ENCODE measurements at regions not wholly inside any gene's neighbourhood (a gene's known extent, or its start where the extent isn't known, plus 50 kb on each side); places are given as distances from the start of the nearest gene placed in this dataset.

DNA sequence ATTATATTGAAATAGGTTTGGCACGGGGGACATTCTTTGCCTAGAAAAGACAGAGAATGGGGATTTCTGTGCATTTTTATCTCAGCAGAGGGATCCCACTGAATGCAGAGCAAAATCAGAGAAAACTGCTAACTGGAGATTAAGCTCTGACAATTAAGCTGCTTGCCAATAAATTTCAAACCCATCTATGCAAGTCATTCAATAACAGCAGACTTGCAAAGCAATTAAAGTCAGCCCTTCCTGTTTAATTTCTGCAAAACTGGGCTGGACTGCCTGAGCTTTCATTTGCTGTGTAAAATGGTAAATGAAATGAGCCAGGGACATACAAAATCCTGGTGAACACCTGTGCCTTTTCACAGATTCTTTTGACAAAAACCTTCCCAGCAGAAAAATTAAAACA lies 1273.9 kb upstream of the CNTN5 start:
- TF ChIP-seq, protein P1, sequence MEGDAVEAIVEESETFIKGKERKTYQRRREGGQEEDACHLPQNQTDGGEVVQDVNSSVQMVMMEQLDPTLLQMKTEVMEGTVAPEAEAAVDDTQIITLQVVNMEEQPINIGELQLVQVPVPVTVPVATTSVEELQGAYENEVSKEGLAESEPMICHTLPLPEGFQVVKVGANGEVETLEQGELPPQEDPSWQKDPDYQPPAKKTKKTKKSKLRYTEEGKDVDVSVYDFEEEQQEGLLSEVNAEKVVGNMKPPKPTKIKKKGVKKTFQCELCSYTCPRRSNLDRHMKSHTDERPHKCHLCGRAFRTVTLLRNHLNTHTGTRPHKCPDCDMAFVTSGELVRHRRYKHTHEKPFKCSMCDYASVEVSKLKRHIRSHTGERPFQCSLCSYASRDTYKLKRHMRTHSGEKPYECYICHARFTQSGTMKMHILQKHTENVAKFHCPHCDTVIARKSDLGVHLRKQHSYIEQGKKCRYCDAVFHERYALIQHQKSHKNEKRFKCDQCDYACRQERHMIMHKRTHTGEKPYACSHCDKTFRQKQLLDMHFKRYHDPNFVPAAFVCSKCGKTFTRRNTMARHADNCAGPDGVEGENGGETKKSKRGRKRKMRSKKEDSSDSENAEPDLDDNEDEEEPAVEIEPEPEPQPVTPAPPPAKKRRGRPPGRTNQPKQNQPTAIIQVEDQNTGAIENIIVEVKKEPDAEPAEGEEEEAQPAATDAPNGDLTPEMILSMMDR (IDR thresholded peaks at IDR 0.05), result no peak
- TF ChIP-seq POLR2A (IDR thresholded peaks at IDR 0.05) (no peak), POLR2AphosphoS5 (IDR thresholded peaks at IDR 0.05) (no peak)

Data from breast epithelium (tissue), 3 donors.